KMS-11 (cell line): ENCODE measurements at regions not wholly inside any gene's neighbourhood (a gene's known extent, or its start where the extent isn't known, plus 50 kb on each side); places are given as distances from the start of the nearest gene placed in this dataset.
"Not testable (repeated sequence)": the region's sequence is repeated elsewhere in the genome, so short reads cannot be mapped to it uniquely, and the experiment has no call there.

Source experiments
- H2AFZ ChIP-seq: fragments of 200-600 bp; sonication (generic); 2 replicates; pipeline ENCODE4 v1.6.1; 2016; ENCODE audit warnings: antibody characterized with exemption, mixed run types, low read depth
- H3K27ac ChIP-seq: fragments of 200-600 bp; sonication (generic); 2 replicates; pipeline ENCODE4 v1.6.1; 2016; ENCODE audit warnings: mild to moderate bottlenecking, mixed run types
- H3K27me3 ChIP-seq: fragments of 200-600 bp; sonication (generic); 2 replicates; pipeline ENCODE4 v1.6.1; 2017; ENCODE audit warnings: mild to moderate bottlenecking, low read depth, mixed run types, moderate library complexity; ENCODE audit not compliant: insufficient read depth
- H3K36me3 ChIP-seq: fragments of 200-600 bp; sonication (generic); 2 replicates; pipeline ENCODE4 v1.6.1; 2017; ENCODE audit warnings: mild to moderate bottlenecking, mixed run types; ENCODE audit not compliant: insufficient read depth
- H3K4me1 ChIP-seq: fragments of 200-600 bp; sonication (generic); 2 replicates; pipeline ENCODE4 v1.6.1; 2016; ENCODE audit warnings: mild to moderate bottlenecking, low read depth, mixed run types; ENCODE audit not compliant: poor library complexity, severe bottlenecking
- H3K4me2 ChIP-seq: fragments of 200-600 bp; sonication (generic); 2 replicates; pipeline ENCODE4 v1.7.0; 2016; ENCODE audit warnings: mild to moderate bottlenecking, mixed run types
- H3K4me3 ChIP-seq: fragments of 200-600 bp; sonication (generic); IDR thresholded peaks from 2 replicates; pipeline ENCODE4 v1.6.1; 2017; ENCODE audit warnings: low read depth, low read length, mixed read lengths; ENCODE audit not compliant: insufficient read depth
- H3K79me2 ChIP-seq: fragments of 200-600 bp; sonication (generic); 2 replicates; pipeline ENCODE4 v1.6.1; 2016; ENCODE audit warnings: low read depth, mixed run types; ENCODE audit not compliant: insufficient read depth
- H3K9ac ChIP-seq: fragments of 200-600 bp; sonication (generic); 2 replicates; pipeline ENCODE4 v1.6.1; 2016; ENCODE audit warnings: mild to moderate bottlenecking, mixed run types
- H4K20me1 ChIP-seq: fragments of 200-600 bp; sonication (generic); 2 replicates; pipeline ENCODE4 v1.6.1; 2016; ENCODE audit warnings: mild to moderate bottlenecking, mixed run types; ENCODE audit not compliant: insufficient read depth
- CTCF ChIP-seq: fragments of 200-600 bp; sonication (generic); conservative IDR thresholded peaks from 2 replicates; pipeline ENCODE4 v1.6.1; 2017; ENCODE audit warnings: low read depth, mild to moderate bottlenecking, antibody characterized with exemption, low read length, moderate library complexity, mixed read lengths

DNA sequence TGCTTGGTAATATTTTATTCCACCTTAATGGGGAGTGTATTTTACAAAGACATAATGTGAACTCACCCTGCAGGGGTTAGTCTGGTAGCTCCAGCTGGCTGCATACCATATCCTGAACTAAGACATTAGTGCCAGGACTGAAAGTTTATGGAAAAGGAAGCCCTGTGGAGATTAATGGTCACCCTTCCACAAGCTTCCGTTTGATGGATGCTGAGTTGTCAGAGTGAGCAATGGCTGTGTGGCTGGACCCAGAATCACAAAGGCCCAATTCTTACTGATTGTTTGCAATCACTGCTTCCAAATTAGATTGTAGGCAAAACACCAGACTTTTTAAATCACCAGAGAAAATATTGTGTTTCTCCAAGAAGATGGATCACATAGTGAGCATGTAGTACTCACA, 90.1 kb upstream of the TRPC7 start:
- Histone ChIP-seq H3K79me2 (no peaks in the 10 kb centered on the region), H3K4me1 (no peaks in the 10 kb centered on the region), H2AFZ (no peak overlapping the region), H3K4me2 (no peak overlapping the region), H3K4me3 (no peak overlapping the region), H3K27me3 (no peaks in the 10 kb centered on the region), H3K36me3 (no peaks in the 10 kb centered on the region), H4K20me1 (no peaks in the 10 kb centered on the region), H3K27ac (no peak overlapping the region), H3K9ac (no peak overlapping the region)
- no peak for TF ChIP-seq CTCF

DNA sequence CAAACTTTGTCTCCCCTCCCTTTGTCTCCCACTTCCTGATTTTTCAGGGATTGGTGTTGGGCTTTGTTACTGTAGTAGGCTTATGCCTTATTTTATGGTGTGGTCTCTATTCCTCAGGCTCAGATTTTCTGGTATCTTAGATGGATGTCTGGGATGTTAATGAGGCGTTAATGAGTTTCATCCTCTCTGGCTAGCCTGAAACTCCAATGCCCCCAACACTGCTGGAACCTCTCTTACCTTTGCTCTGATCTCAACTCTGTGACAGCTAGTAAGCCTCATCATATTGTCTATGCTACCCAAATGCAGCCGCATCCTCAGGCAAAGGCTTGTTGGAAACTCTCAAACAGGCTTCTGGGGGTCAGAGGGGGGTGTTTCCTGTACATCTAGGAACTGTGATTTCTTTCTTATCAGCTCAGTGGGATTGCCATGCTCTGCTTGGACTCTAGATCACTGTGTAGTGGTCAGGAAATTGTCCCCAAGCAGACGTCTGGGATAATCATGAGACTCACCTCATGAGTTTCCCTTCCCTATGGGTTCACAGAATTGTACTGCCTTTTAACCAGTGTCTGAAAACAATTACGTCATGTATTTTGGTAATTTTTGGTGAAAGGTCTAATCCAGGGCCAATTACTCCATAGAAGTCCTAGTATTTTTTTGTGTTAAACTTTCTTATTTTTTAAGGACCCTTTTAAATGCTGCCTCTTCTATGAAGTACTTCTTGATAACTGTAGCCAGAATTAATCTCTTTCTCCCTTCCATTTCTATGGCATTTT, 88.8 kb upstream of the TRPC7 start:
- no peak overlapping the region for H3K9ac ChIP-seq
- no peak overlapping the region for H3K4me2 ChIP-seq
- H3K36me3 ChIP-seq, result no peaks in the 10 kb centered on the region
- H3K27ac ChIP-seq, result no peak overlapping the region
- H3K4me1 ChIP-seq, result no peaks in the 10 kb centered on the region
- no peaks in the 10 kb centered on the region for H3K27me3 ChIP-seq
- H4K20me1 ChIP-seq, result no peaks in the 10 kb centered on the region
- H2AFZ ChIP-seq, result no peak overlapping the region
- H3K79me2 ChIP-seq, result no peaks in the 10 kb centered on the region
- no peak for TF ChIP-seq CTCF
- H3K4me3 ChIP-seq, result no peak overlapping the region

- Histone ChIP-seq H4K20me1 (no peaks in the 10 kb centered on the region), H3K9ac (no peak overlapping the region), H2AFZ (no peak overlapping the region), H3K36me3 (no peaks in the 10 kb centered on the region), H3K4me3 (no peak overlapping the region), H3K27ac (no peak overlapping the region), H3K4me2 (no peak overlapping the region), H3K4me1 (no peaks in the 10 kb centered on the region), H3K79me2 (no peaks in the 10 kb centered on the region), H3K27me3 (no peaks in the 10 kb centered on the region)
- no peak for TF ChIP-seq CTCF
Observed at GRCh38 chr5:136453199-136453598, 87.9 kb upstream of the TRPC7 start.

GRCh38 chr5:136447576-136447975, 82.2 kb upstream of the TRPC7 start:
- not testable (repeated sequence) for H3K4me3 ChIP-seq, H3K4me2 ChIP-seq, H2AFZ ChIP-seq, H3K9ac ChIP-seq, H3K36me3 ChIP-seq, H3K27ac ChIP-seq, H3K79me2 ChIP-seq, H3K27me3 ChIP-seq, H3K4me1 ChIP-seq, H4K20me1 ChIP-seq

DNA sequence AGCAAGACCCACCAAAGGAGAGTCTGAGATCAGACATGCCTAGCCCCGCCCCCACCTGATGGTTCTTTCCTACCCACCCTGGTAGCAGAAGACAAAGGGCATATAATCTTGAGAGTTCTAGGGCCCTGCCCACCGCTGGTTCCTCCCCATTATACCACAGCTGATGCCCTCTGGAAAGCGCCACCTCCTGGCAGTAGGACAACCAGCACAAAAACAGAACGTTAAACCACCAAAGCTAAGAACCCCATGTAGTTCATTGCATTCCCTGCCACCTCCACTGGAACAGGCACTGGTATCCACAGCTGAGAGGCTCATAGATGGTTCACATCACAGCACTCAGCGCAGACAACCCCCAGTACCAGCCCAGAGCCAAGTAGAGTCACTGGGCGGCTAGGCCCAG, 81.2 kb upstream of the TRPC7 start:
- no peaks in the 10 kb centered on the region for H3K79me2 ChIP-seq
- H4K20me1 ChIP-seq, result no peaks in the 10 kb centered on the region
- no peak for TF ChIP-seq CTCF
- no peaks in the 10 kb centered on the region for H3K27me3 ChIP-seq
- H3K4me3 ChIP-seq, result no peak overlapping the region
- H3K36me3 ChIP-seq, result no peaks in the 10 kb centered on the region
- H3K4me2 ChIP-seq, result no peak overlapping the region
- no peak overlapping the region for H2AFZ ChIP-seq
- H3K9ac ChIP-seq, result no peak overlapping the region
- no peak overlapping the region for H3K27ac ChIP-seq
- H3K4me1 ChIP-seq, result no peaks in the 10 kb centered on the region

- not testable (repeated sequence) for H2AFZ ChIP-seq, H3K27me3 ChIP-seq, H4K20me1 ChIP-seq
Observed at GRCh38 chr5:136444099-136444498, 78.8 kb upstream of the TRPC7 start.

More at GRCh38 chr5:136444099-136444498, 78.8 kb upstream of the TRPC7 start:
- not testable (repeated sequence) for H3K36me3 ChIP-seq, H3K4me3 ChIP-seq, H3K27ac ChIP-seq, H3K9ac ChIP-seq, H3K79me2 ChIP-seq, H3K4me1 ChIP-seq, H3K4me2 ChIP-seq
